Activated CD8-positive, alpha-beta T cell treated with anti-CD3 and anti-CD28 coated beads for 36 hours (primary cell): ENCODE measurements at regions not wholly inside any gene's neighbourhood (a gene's known extent, or its start where the extent isn't known, plus 50 kb on each side); places are given as distances from the start of the nearest gene placed in this dataset.

ENCODE experiments used
- ATAC-seq: fragments of 200-7000 bp; cut with Tn5 transposase; one replicate; pipeline ENCODE4 v1.10.0; 2021; ENCODE audit warnings: mild to moderate bottlenecking, moderate library complexity
- CTCF ChIA-PET: fragments of 350-600 bp; sonication (Branson Sonifier 250); formaldehyde crosslinking; loops from one replicate; lab custom pipeline; 2021; ENCODE audit warnings: antibody characterized with exemption; lab: Charles Lee
- POLR2A ChIA-PET: fragments of 350-600 bp; sonication (Branson Sonifier 250); formaldehyde crosslinking; loops from one replicate; lab custom pipeline; 2021; ENCODE audit warnings: antibody characterized with exemption; lab: Charles Lee
- DNase-seq: peaks from one replicate; pipeline ENCODE4 v3.0.0-alpha.2; 2020
- H3K27ac Mint-ChIP-seq: one replicate; pipeline ENCODE4 v1.8.0; 2021; ENCODE audit warnings: mild to moderate bottlenecking, mixed read lengths
- H3K27me3 Mint-ChIP-seq: one replicate; pipeline ENCODE4 v1.8.0; 2021; ENCODE audit warnings: mixed read lengths
- H3K36me3 Mint-ChIP-seq: one replicate; pipeline ENCODE4 v1.8.0; 2021; ENCODE audit warnings: low read depth, mixed read lengths
- H3K4me1 Mint-ChIP-seq: one replicate; pipeline ENCODE4 v1.8.0; 2021; ENCODE audit warnings: low read depth, mixed read lengths
- H3K4me3 Mint-ChIP-seq: one replicate; pipeline ENCODE4 v1.8.0; 2021; ENCODE audit warnings: mild to moderate bottlenecking, moderate library complexity, mixed read lengths
- H3K9me3 Mint-ChIP-seq: one replicate; pipeline ENCODE4 v1.8.0; 2021; ENCODE audit warnings: mixed read lengths
- CTCF ChIP-seq: fragments of 200-600 bp; IDR thresholded peaks from one replicate; pipeline ENCODE4 v1.8.0; 2022; ENCODE audit warnings: antibody characterized with exemption, mild to moderate bottlenecking
- intact Hi-C: fragments of 100-400 bp; cut with micrococcal nuclease; formaldehyde crosslinking; loops from one replicate; pipeline ENCODE4 v1.10.0; 2022

GRCh38 chr1:238985312-238985711, 401.1 kb upstream of the CHRM3 start:
- peaks cover 3% of the 10 kb centered on the region for H3K9me3 Mint-ChIP-seq
- no peaks in the 10 kb centered on the region for H3K27me3 Mint-ChIP-seq
- POLR2A ChIA-PET, result no interaction called here
- TF ChIP-seq CTCF, result no peak
- ATAC-seq (no peak), DNase-seq (no peak)
- intact Hi-C loops, result no loop called here
- no peak overlapping the region for H3K4me3 Mint-ChIP-seq
- CTCF ChIA-PET, result no interaction called here
- no peaks in the 10 kb centered on the region for H3K36me3 Mint-ChIP-seq
- no peak overlapping the region for H3K27ac Mint-ChIP-seq
- no peaks in the 10 kb centered on the region for H3K4me1 Mint-ChIP-seq

- Mint-ChIP-seq H3K9me3 (peaks cover 5% of the 10 kb centered on the region), H3K27ac (no peak overlapping the region), H3K36me3 (no peaks in the 10 kb centered on the region), H3K4me3 (no peak overlapping the region), H3K4me1 (no peaks in the 10 kb centered on the region), H3K27me3 (no peaks in the 10 kb centered on the region)
- ATAC-seq (no peak), DNase-seq (no peak)
- intact Hi-C loops, result no loop called here
- ChIA-PET CTCF (no interaction called here), POLR2A (no interaction called here)
- no peak for TF ChIP-seq CTCF
These were observed 403.6 kb upstream of the CHRM3 start for GRCh38 chr1:238982736-238983135.

GRCh38 chr1:238981317-238981933, 404.9 kb upstream of the CHRM3 start:
- H3K36me3 Mint-ChIP-seq, result no peaks in the 10 kb centered on the region
- H3K4me1 Mint-ChIP-seq, result no peaks in the 10 kb centered on the region
- intact Hi-C loops, result no loop called here
- DNase-seq (no peak), ATAC-seq (no peak)
- H3K27ac Mint-ChIP-seq, result no peak overlapping the region
- no peak overlapping the region for H3K4me3 Mint-ChIP-seq
- POLR2A ChIA-PET, result no interaction called here
- no peaks in the 10 kb centered on the region for H3K27me3 Mint-ChIP-seq
- peaks cover 2% of the 10 kb centered on the region for H3K9me3 Mint-ChIP-seq
- no peak for TF ChIP-seq CTCF
- CTCF ChIA-PET, result no interaction called here

- ChIA-PET CTCF (no interaction called here), POLR2A (no interaction called here)
- Mint-ChIP-seq H3K27me3 (no peaks in the 10 kb centered on the region), H3K4me3 (no peak overlapping the region), H3K27ac (no peak overlapping the region), H3K4me1 (no peaks in the 10 kb centered on the region), H3K9me3 (peaks cover 2% of the 10 kb centered on the region), H3K36me3 (no peaks in the 10 kb centered on the region)
- DNase-seq (no peak), ATAC-seq (no peak)
- no peak for TF ChIP-seq CTCF
- intact Hi-C loops, result no loop called here
These were observed 406.3 kb upstream of the CHRM3 start for GRCh38 chr1:238980053-238980452.

- CTCF ChIA-PET, result no interaction called here
- TF ChIP-seq CTCF, result no peak
- Mint-ChIP-seq H3K36me3 (no peaks in the 10 kb centered on the region), H3K9me3 (peaks cover 16% of the 10 kb centered on the region), H3K27me3 (no peaks in the 10 kb centered on the region), H3K4me1 (no peaks in the 10 kb centered on the region), H3K27ac (no peak overlapping the region), H3K4me3 (no peak overlapping the region)
- intact Hi-C loops, result no loop called here
- POLR2A ChIA-PET, result no interaction called here
- ATAC-seq, result no peak
- no peak for DNase-seq
These were observed 421.7 kb upstream of the CHRM3 start for GRCh38 chr1:238964631-238965030.
